HG03060 (cell line): ENCODE measurements at regions not wholly inside any gene's neighbourhood (a gene's known extent, or its start where the extent isn't known, plus 50 kb on each side); places are given as distances from the start of the nearest gene placed in this dataset.
A peak's percentile ranks its signal among the peaks of the same experiment; 100 is the strongest.
"Not testable (repeated sequence)": the region's sequence is repeated elsewhere in the genome, so short reads cannot be mapped to it uniquely, and the experiment has no call there.

Source experiments
- ATAC-seq: cut with Tn5 transposase; IDR thresholded peaks from one replicate; pipeline ENCODE4 v1.9.1; 2021; ENCODE audit warnings: low read depth, moderate number of reproducible peaks; ENCODE audit not compliant: unreplicated experiment

- no peak for ATAC-seq
Measured at GRCh38 chr3:17927036-17927435, 184.6 kb upstream of the TBC1D5 start.

DNA sequence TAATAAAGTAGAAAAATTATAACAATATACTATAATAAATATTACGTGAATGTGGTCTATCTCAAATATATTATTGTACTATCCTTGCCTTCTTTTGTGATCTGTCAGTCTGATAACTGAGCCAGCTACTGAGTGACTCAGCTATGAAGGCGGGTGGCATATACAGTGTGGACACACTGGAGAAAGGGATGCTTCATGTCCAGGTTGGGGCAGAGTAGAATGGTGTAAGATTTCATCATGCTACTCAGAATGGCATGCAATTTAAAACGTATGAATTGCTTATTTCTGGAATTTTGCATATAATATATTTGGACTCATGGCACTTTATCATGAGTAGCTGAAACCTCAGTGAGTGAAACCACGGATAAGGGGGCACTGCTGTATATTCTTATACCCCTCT lies 172.9 kb upstream of the TBC1D5 start:
- no peak for ATAC-seq

- ATAC-seq, result no peak
Measured at GRCh38 chr3:17913359-17913758, 170.9 kb upstream of the TBC1D5 start.

DNA sequence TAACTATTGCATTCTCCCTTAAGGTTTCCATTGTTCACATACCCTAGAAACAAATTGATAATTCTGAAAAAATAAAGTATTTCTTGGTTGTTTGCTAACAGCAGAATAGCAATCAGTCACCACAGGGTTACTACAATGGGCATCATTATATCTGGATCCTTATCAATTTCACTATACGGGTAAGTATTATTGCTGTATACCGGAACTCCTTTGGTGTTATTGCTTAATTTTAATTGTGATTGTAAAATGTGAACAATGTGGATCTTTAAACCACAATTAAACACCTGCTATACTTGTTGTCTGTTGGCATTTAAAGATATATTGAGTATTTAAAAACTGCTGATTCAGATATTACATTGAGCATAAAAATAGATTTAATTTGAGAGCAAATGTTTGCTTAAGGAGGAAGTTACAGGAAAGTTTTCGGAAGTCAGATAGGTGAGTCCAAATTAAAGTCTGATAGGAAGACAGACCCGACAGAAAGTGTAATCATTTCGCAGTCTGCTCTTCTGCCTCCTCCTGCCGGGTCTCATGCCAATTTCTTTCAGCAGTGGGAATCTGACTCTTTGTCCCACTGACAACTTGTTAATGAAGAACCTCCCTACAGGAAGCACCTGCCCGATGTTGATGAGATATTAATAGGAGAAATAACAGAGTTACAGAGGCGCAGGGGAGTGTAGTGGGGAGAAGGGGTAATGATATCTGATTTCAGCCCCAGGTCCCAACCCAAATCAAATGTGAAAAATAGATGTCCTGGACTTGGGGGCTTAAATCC lies 169.7 kb upstream of the TBC1D5 start:
- no peak for ATAC-seq

GRCh38 chr3:17910922-17911321 lies 168.5 kb upstream of the TBC1D5 start:
- no peak for ATAC-seq

GRCh38 chr3:17909714-17910113 lies 167.3 kb upstream of the TBC1D5 start:
- ATAC-seq, result no peak

GRCh38 chr3:17908399-17909191 lies 166.2 kb upstream of the TBC1D5 start:
- no peak for ATAC-seq

- ATAC-seq, result no peak
Measured at GRCh38 chr3:17905996-17906395, 163.6 kb upstream of the TBC1D5 start.

GRCh38 chr3:17901893-17902292 lies 159.5 kb upstream of the TBC1D5 start:
- no peak for ATAC-seq

GRCh38 chr3:17894434-17895060 lies 152.1 kb upstream of the TBC1D5 start:
- peak; percentile 67 for ATAC-seq

GRCh38 chr3:17891139-17891856 lies 148.9 kb upstream of the TBC1D5 start:
- ATAC-seq, result no peak

- no peak for ATAC-seq
Measured at GRCh38 chr3:17885986-17886385, 143.6 kb upstream of the TBC1D5 start.

- ATAC-seq, result no peak
Measured at GRCh38 chr3:17882981-17883380, 140.6 kb upstream of the TBC1D5 start.

GRCh38 chr3:17877299-17877698 lies 134.9 kb upstream of the TBC1D5 start:
- no peak for ATAC-seq

DNA sequence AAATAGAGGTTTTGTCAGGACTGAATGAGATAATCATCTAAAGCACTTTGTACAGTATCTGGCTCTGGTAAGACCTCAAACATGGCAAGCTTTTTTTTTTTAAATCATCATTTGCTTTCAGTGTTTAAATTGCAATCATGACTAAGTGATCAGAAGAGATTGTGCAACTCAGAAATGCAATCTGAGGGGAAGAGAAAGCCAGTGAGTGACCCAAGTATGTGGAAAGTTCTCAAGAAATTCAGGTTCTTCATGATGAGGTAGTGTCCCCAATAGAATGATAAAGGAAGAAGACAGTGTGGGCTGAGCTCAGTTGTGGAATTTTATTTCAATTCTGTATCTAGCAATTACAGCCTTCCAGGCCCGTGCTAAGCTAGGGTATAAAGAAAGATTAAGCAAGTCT lies 132.2 kb upstream of the TBC1D5 start:
- ATAC-seq, result no peak

DNA sequence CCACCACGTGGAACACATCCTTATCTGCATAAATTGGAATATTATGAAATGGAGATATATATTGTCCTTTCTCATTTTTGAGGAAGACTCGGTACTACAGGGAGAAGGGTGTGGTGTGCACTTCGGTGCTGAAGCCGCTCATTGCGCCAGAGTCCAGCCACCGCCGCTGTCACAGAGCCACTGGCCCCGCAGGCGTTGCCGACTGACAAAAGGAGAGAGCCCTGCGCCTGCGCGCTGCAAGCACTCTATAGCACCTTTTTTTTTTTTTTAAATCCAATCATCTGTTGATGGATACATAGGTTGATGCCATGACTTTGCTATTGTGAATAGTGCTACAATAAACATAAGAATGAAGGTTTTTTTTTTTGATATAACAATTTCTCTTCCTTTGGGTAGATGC lies 130.0 kb upstream of the TBC1D5 start:
- ATAC-seq, result no peak

DNA sequence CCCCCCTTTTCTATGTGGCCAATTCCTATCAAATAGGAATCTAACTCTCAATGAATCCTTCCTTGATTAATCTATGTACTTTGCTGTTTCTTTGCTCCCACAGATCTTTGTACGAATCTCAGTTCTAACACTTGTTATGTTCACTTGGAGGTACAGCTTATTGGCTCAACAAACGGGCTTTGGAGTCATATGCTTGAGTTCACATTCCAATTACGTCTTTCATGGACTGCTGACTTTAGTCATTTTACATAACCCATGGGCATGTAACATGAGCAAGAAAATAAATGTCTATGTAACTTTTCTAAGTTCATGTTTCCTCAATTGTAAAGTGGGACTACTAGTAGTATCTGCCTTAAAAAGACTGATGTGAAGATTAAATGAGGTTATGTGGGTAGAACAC lies 123.2 kb upstream of the TBC1D5 start:
- ATAC-seq, result no peak

- ATAC-seq, result no peak
Measured at GRCh38 chr3:17861476-17861875, 119.0 kb upstream of the TBC1D5 start.

GRCh38 chr3:17860840-17861471 lies 118.5 kb upstream of the TBC1D5 start:
- not testable (repeated sequence) for ATAC-seq

- ATAC-seq, result peak; percentile 96
Measured at GRCh38 chr3:17852217-17852616, 109.8 kb upstream of the TBC1D5 start.
